B cell (primary cell): ENCODE measurements at regions not wholly inside any gene's neighbourhood (a gene's known extent, or its start where the extent isn't known, plus 50 kb on each side); places are given as distances from the start of the nearest gene placed in this dataset.

Source experiments
- ATAC-seq: fragments of 200-7000 bp; cut with Tn5 transposase; one replicate; pipeline ENCODE4 v1.10.0; 2021; ENCODE audit warnings: low read depth, mild to moderate bottlenecking, moderate number of reproducible peaks, moderate library complexity
- CTCF ChIA-PET: fragments of 350-600 bp; sonication (Branson Sonifier 250); formaldehyde crosslinking; loops from one replicate; lab custom pipeline; 2021; ENCODE audit warnings: antibody characterized with exemption, inconsistent platforms; lab: Charles Lee
- POLR2A ChIA-PET: fragments of 350-600 bp; sonication (Branson Sonifier 250); formaldehyde crosslinking; loops from one replicate; lab custom pipeline; 2021; ENCODE audit warnings: antibody characterized with exemption; lab: Charles Lee
- DNase-seq: peaks from one replicate; pipeline ENCODE4 v3.0.0; 2013
- H2AFZ ChIP-seq: 2 replicates; pipeline ENCODE4 v1.6.1; 2012; ENCODE audit warnings: mild to moderate bottlenecking, low read depth, low read length; ENCODE audit not compliant: insufficient read depth, poor library complexity, severe bottlenecking
- H3K27ac ChIP-seq, 2 donors: 1 replicate in 1 of 2; 2 replicates in 1 of 2; pipeline ENCODE4 v1.5.1; 2012 to 2013; ENCODE audit warnings: low read length in 2 of 2, mild to moderate bottlenecking in 2 of 2, moderate library complexity in 1 of 2
- H3K27me3 ChIP-seq, 4 experiments: fragments of 200-600 bp in 1 of 4; sonication (generic) in 1 of 4; replicated peaks in 1 of 4; 1 replicate in 2 of 4; 2 replicates in 2 of 4; pipeline versions ENCODE4 v1.6.1 to v1.7.0; 2013 to 2016; ENCODE audit warnings: low read length in 3 of 4, mild to moderate bottlenecking in 2 of 4, mixed read lengths in 1 of 4, moderate library complexity in 1 of 4; ENCODE audit not compliant: insufficient read depth in 4 of 4, control insufficient read depth in 3 of 4; ENCODE audit errors: control extremely low read depth in 1 of 4
- H3K36me3 ChIP-seq, 2 experiments: replicated peaks in 1 of 2; 1 replicate in 1 of 2; 2 replicates in 1 of 2; pipeline versions ENCODE4 v1.6.1 to v1.7.1; 2013; ENCODE audit warnings: low read length in 1 of 2; ENCODE audit not compliant: insufficient read depth in 2 of 2, control insufficient read depth in 1 of 2; ENCODE audit errors: control extremely low read depth in 1 of 2, extremely low read depth in 1 of 2
- H3K4me1 ChIP-seq, 2 donors: fragments of 200-600 bp in 1 of 2; sonication (generic) in 1 of 2; 1 replicate in 1 of 2; 2 replicates in 1 of 2; pipeline versions ENCODE4 v1.5.1 to v1.6.1; 2013 to 2017; ENCODE audit warnings: low read length in 2 of 2; ENCODE audit not compliant: control insufficient read depth in 2 of 2, insufficient read depth in 2 of 2
- H3K4me2 ChIP-seq: replicated peaks from 2 replicates; pipeline ENCODE3; 2012; ENCODE audit warnings: mild to moderate bottlenecking, low read depth, low read length; ENCODE audit not compliant: poor library complexity, severe bottlenecking
- H3K4me3 ChIP-seq, 5 experiments: fragments of 200-600 bp in 1 of 5; sonication (generic) in 1 of 5; 1 replicate in 3 of 5; 2 replicates in 2 of 5; pipeline versions ENCODE4 v1.5.1 to v1.7.0; 2011 to 2016; ENCODE audit warnings: low read length in 4 of 5, mild to moderate bottlenecking in 4 of 5, low read depth in 2 of 5, control low read depth in 1 of 5, moderate library complexity in 1 of 5; ENCODE audit not compliant: insufficient read depth in 1 of 5; ENCODE audit errors: control extremely low read depth in 1 of 5, extremely low read depth in 1 of 5
- H3K79me2 ChIP-seq: fragments of 200-600 bp; sonication (generic); one replicate; pipeline ENCODE4 v1.6.0; 2016; ENCODE audit warnings: low read length; ENCODE audit not compliant: control insufficient read depth, insufficient read depth
- H3K9ac ChIP-seq: fragments of 200-600 bp; sonication (generic); 2 replicates; pipeline ENCODE4 v1.6.1; 2017; ENCODE audit warnings: mild to moderate bottlenecking, low read length, moderate library complexity
- H3K9me3 ChIP-seq, 3 donors: one replicate each; pipeline versions ENCODE4 v1.6.1 to v1.7.1; 2013; ENCODE audit warnings: low read length in 2 of 3; ENCODE audit not compliant: control insufficient read depth in 2 of 3, insufficient read depth in 1 of 3; ENCODE audit errors: control extremely low read depth in 1 of 3
- H4K20me1 ChIP-seq: 2 replicates; pipeline ENCODE4 v1.6.0; 2012; ENCODE audit warnings: mild to moderate bottlenecking, low read length; ENCODE audit not compliant: insufficient read depth, control insufficient read depth, poor library complexity, severe bottlenecking
- H3K27ac Mint-ChIP-seq: one replicate; pipeline ENCODE4 v1.8.0; 2021; ENCODE audit warnings: mixed read lengths
- H3K27me3 Mint-ChIP-seq: one replicate; pipeline ENCODE4 v1.8.0; 2021; ENCODE audit warnings: mixed read lengths
- H3K4me1 Mint-ChIP-seq: one replicate; pipeline ENCODE4 v1.8.0; 2021; ENCODE audit warnings: mixed read lengths
- H3K4me3 Mint-ChIP-seq: one replicate; pipeline ENCODE4 v1.8.0; 2021; ENCODE audit warnings: mixed read lengths
- H3K9me3 Mint-ChIP-seq: one replicate; pipeline ENCODE4 v1.8.0; 2022; ENCODE audit warnings: mixed read lengths; ENCODE audit not compliant: insufficient read depth
- EZH2 ChIP-seq: IDR thresholded peaks from 2 replicates; pipeline ENCODE4 v1.6.1; 2012; ENCODE audit warnings: borderline replicate concordance, low read depth, mild to moderate bottlenecking, moderate library complexity, low read length; ENCODE audit not compliant: insufficient read depth, poor library complexity, severe bottlenecking
- whole genome bisulfite sequencing: methylation state at CpG from one replicate; pipeline ENCODE4 v1.1.5; 2013; ENCODE audit warnings: missing lambda C conversion rate; ENCODE audit not compliant: insufficient coverage; 5-methylcytosine and 5-hydroxymethylcytosine counted together
- intact Hi-C: fragments of 100-400 bp; cut with micrococcal nuclease; formaldehyde crosslinking; loops from one replicate; pipeline ENCODE4 v1.10.0; 2022
- TF ChIP-seq, protein P1 (sequence below): fragments of 200-600 bp; IDR thresholded peaks from one replicate; pipeline ENCODE4 v1.8.0; 2022; ENCODE audit warnings: antibody characterized with exemption, mild to moderate bottlenecking

DNA sequence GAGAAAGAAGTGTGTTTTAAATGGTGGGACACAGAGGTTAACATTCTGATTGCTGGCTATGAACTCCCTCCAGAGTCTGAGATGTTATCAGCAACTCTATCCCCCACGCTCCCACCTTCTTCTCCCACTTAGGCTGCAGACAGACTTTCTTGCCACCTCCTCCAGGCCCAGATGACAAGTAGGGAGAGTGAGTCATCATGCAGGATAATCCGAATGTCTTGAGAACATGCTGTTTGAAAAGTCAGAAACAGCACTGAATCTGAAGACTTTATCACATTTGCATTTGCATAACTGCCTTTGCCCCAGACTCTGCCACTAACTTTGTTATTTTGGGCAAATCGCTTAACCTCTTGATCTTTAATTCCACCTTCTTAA is 139.8 kb downstream of the ESM1 start:
- H3K4me3 Mint-ChIP-seq = no peak overlapping the region
- H3K9me3 Mint-ChIP-seq = no peaks in the 10 kb centered on the region
- H3K4me3 ChIP-seq = no peak overlapping the region
- POLR2A ChIA-PET = interaction anchor here (0.6 to 2.4 kb wide), 3 partner anchors 199 to 355 kb away, joined by 4 to 12 read pairs (median 4); partner anchors contain the start of gene SNX18
- no peak overlapping the region for H3K9ac ChIP-seq
- no peak overlapping the region for H3K27ac ChIP-seq
- 88% methylated on average over 1 of the region's 3 CpGs for WGBS
- H3K27me3 Mint-ChIP-seq = peaks cover 20% of the 10 kb centered on the region
- peaks cover 5 to 10% of the 10 kb centered on the region in 2 donors for H3K4me1 ChIP-seq
- ATAC-seq (no peak), DNase-seq (no peak)
- intact Hi-C loops = loop anchor here (1.0 to 5.0 kb wide), 5 partner anchors 22 to 533 kb away; partner anchors contain the start of genes ARL15 and SNX18
- H3K79me2 ChIP-seq = peaks cover 4% of the 10 kb centered on the region
- CTCF ChIA-PET = interaction anchor here (0.7 to 4.7 kb wide), 43 partner anchors 10 to 357 kb away, joined by 3 to 258 read pairs (median 5); partner anchors contain the start of gene SNX18
- peaks cover 23% of the 10 kb centered on the region for H3K4me1 Mint-ChIP-seq
- H3K27ac Mint-ChIP-seq = peak overlapping the region; percentile 16
- H2AFZ ChIP-seq = peak overlapping the region; percentile 67
- no peaks in the 10 kb centered on the region for H3K27me3 ChIP-seq
- H4K20me1 ChIP-seq = no peaks in the 10 kb centered on the region
- H3K4me2 ChIP-seq = no peak overlapping the region
- no peaks in the 10 kb centered on the region for H3K9me3 ChIP-seq
- no peak for TF ChIP-seq EZH2
- TF ChIP-seq, protein P1, sequence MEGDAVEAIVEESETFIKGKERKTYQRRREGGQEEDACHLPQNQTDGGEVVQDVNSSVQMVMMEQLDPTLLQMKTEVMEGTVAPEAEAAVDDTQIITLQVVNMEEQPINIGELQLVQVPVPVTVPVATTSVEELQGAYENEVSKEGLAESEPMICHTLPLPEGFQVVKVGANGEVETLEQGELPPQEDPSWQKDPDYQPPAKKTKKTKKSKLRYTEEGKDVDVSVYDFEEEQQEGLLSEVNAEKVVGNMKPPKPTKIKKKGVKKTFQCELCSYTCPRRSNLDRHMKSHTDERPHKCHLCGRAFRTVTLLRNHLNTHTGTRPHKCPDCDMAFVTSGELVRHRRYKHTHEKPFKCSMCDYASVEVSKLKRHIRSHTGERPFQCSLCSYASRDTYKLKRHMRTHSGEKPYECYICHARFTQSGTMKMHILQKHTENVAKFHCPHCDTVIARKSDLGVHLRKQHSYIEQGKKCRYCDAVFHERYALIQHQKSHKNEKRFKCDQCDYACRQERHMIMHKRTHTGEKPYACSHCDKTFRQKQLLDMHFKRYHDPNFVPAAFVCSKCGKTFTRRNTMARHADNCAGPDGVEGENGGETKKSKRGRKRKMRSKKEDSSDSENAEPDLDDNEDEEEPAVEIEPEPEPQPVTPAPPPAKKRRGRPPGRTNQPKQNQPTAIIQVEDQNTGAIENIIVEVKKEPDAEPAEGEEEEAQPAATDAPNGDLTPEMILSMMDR = peak; percentile 40
- H3K36me3 ChIP-seq = no peaks in the 10 kb centered on the region

DNA sequence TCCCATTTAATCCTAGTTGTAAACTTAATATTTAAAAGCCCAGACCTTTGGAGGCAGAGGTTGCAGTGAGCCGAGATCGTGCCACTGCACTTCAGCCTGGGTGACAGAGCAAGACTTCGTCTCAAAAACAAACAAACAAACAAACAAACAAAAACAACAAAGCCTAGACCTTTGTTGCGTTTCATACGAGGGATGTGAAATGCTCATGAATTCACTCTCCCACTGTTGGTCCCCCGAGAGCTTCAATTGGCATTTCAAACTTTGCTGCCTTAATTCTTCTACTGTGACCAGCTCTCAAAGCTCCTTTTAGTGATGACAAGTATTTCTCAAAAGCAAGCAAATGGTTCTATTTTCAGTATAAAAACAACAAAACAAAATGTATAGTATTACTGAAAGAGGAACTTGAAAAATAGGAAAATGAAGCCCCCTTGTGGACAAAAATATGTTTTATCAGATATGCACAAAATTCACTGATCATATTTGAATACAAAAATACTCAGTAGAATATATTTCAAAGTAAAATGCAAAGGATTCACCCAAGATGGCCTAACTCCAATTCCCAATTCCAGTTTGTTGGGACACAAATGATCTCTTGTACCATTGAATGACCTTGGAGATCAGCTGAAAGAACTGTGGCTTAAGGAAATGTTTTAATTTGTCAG is 140.4 kb downstream of the ESM1 start:
- TF ChIP-seq, protein P1 = peak; percentile 78
- TF ChIP-seq EZH2 = no peak
- Histone ChIP-seq H3K4me1 (peaks cover 5 to 10% of the 10 kb centered on the region in 2 donors), H3K4me3 (peak overlapping the region in 3 of 5 experiments; percentile 26 to 41 (median 28)), H2AFZ (peak overlapping the region; percentile 67), H3K4me2 (peak overlapping the region; percentile 66), H3K9ac (peak overlapping the region; percentile 35), H3K79me2 (peaks cover 4% of the 10 kb centered on the region), H4K20me1 (no peaks in the 10 kb centered on the region), H3K27me3 (no peaks in the 10 kb centered on the region), H3K9me3 (no peaks in the 10 kb centered on the region), H3K36me3 (no peaks in the 10 kb centered on the region), H3K27ac (peak overlapping the region in 1 of 2 donors; percentile 70)
- H3K4me1 Mint-ChIP-seq = peaks cover 23% of the 10 kb centered on the region
- ChIA-PET CTCF (interaction anchor here (0.7 to 4.7 kb wide), 47 partner anchors 9 to 426 kb away, joined by 3 to 258 read pairs (median 4); partner anchors contain the start of gene SNX18), POLR2A (interaction anchor here (0.6 to 2.4 kb wide), 4 partner anchors 23 to 355 kb away, joined by 3 to 12 read pairs (median 4); partner anchors contain the start of gene SNX18)
- peaks cover 16% of the 10 kb centered on the region for H3K27me3 Mint-ChIP-seq
- peak overlapping the region; percentile 91 for H3K27ac Mint-ChIP-seq
- DNase-seq = peak; percentile 76
- 40% methylated on average over 3 of the region's 6 CpGs for WGBS
- peak overlapping the region; percentile 85 for H3K4me3 Mint-ChIP-seq
- intact Hi-C loops = loop anchor here (1.0 to 5.0 kb wide), 5 partner anchors 22 to 533 kb away; partner anchors contain the start of genes ARL15 and SNX18
- no peaks in the 10 kb centered on the region for H3K9me3 Mint-ChIP-seq
- peak; percentile 54 for ATAC-seq
